D721Med (cell line): ENCODE measurements at regions not wholly inside any gene's neighbourhood (a gene's known extent, or its start where the extent isn't known, plus 50 kb on each side); places are given as distances from the start of the nearest gene placed in this dataset.
A peak's percentile ranks its signal among the peaks of the same experiment; 100 is the strongest.

Experiments used
- DNase-seq: peaks from one replicate; pipeline ENCODE4 v3.0.0; 2011; ENCODE audit warnings: low spot score; ENCODE audit not compliant: insufficient read length
- FAIRE-seq: peaks from 2 replicates; lab custom pipeline; 2011; peaks lifted over from hg19 to GRCh38; lab: Jason Lieb, UNC
- CTCF ChIP-seq: IDR thresholded peaks from 2 replicates; pipeline ENCODE4 v1.5.1; 2012; ENCODE audit warnings: mild to moderate bottlenecking, control low read depth; ENCODE audit not compliant: insufficient read depth; ENCODE audit errors: missing control alignments

GRCh38 chr6:135665935-135666334, 168.4 kb upstream of the AHI1 start:
- DNase-seq (no peak), FAIRE-seq (no peak)
- no peak for TF ChIP-seq CTCF

GRCh38 chr6:135667691-135668455, 170.3 kb upstream of the AHI1 start:
- no peak for TF ChIP-seq CTCF
- FAIRE-seq = no peak
- no peak for DNase-seq

- no peak for DNase-seq
- FAIRE-seq = no peak
- no peak for TF ChIP-seq CTCF
Observed at GRCh38 chr6:135672256-135672655, 174.7 kb upstream of the AHI1 start.

- DNase-seq = no peak
- TF ChIP-seq CTCF = no peak
- no peak for FAIRE-seq
Observed at GRCh38 chr6:135673501-135674309, 176.2 kb upstream of the AHI1 start.

- no peak for DNase-seq
- no peak for TF ChIP-seq CTCF
- no peak for FAIRE-seq
Observed at GRCh38 chr6:135675026-135675425, 176.5 kb upstream of the PDE7B start.

- FAIRE-seq = peak; percentile 16
- peak; percentile 45 for TF ChIP-seq CTCF
- DNase-seq = peak; percentile 8
Observed at GRCh38 chr6:135675862-135676261, 175.6 kb upstream of the PDE7B start.
